GM12878 (cell line): ENCODE measurements at regions not wholly inside any gene's neighbourhood (a gene's known extent, or its start where the extent isn't known, plus 50 kb on each side); places are given as distances from the start of the nearest gene placed in this dataset.

Experiments
- ATAC-seq: fragments of 200-7000 bp; cut with Tn5 transposase; 3 replicates; pipeline ENCODE4 v1.9.1; 2020; ENCODE audit warnings: mild to moderate bottlenecking, moderate library complexity
- BruUV-seq: library from RNA; stranded (reverse); fragments of 400-500 nt; replicated peaks from 2 replicates; lab custom pipeline; 2021; lab: Mats Ljungman, UMichigan
- CTCF ChIA-PET: fragments of 300-600 bp; sonication (Branson Sonifier 250); formaldehyde crosslinking; extraction: SDS; loops from one replicate; lab custom pipeline; 2021; ENCODE audit warnings: inconsistent platforms; lab: Yijun Ruan, JAX
- POLR2A ChIA-PET: fragments of 350-600 bp; formaldehyde crosslinking; extraction: SDS; loops from one replicate; lab custom pipeline; 2021; ENCODE audit warnings: inconsistent platforms; lab: Charles Lee
- RAD21 ChIA-PET: fragments of 300-600 bp; sonication (Branson Sonifier 250); formaldehyde crosslinking; loops from one replicate; lab custom pipeline; 2023; ENCODE audit warnings: antibody characterized with exemption; ENCODE audit not compliant: unreplicated experiment; lab: Charles Lee
- SMC1A ChIA-PET: fragments of 300-600 bp; sonication (Branson Sonifier 250); formaldehyde crosslinking; loops from one replicate; lab custom pipeline; 2023; ENCODE audit not compliant: unreplicated experiment, uncharacterized antibody; lab: Charles Lee
- DNase-seq: peaks from one replicate; pipeline ENCODE4 v3.0.0-alpha.2; 2011; ENCODE audit warnings: low read depth, low spot score
- FAIRE-seq: peaks from 3 replicates; lab custom pipeline; 2011; peaks lifted over from hg19 to GRCh38; lab: Jason Lieb, UNC
- H2AFZ ChIP-seq: 2 replicates; pipeline ENCODE4 v1.6.0; 2011; ENCODE audit warnings: low read depth, low read length, control low read depth; ENCODE audit not compliant: control insufficient read depth
- H3K27ac ChIP-seq: 2 replicates; pipeline ENCODE4 v1.5.1; 2011; ENCODE audit warnings: control low read depth; ENCODE audit not compliant: control insufficient read depth, insufficient read depth
- H3K27me3 ChIP-seq, 2 experiments: replicated peaks in 1 of 2; 2 replicates each; pipeline versions ENCODE4 v1.6.0 to v1.6.1; 2011; ENCODE audit warnings: low read length in 1 of 2; ENCODE audit not compliant: control insufficient read depth in 2 of 2, insufficient read depth in 2 of 2
- H3K36me3 ChIP-seq, 2 experiments: 2 replicates each; pipeline ENCODE4 v1.5.1; 2011; ENCODE audit warnings: low read length in 1 of 2; ENCODE audit not compliant: control insufficient read depth in 2 of 2, insufficient read depth in 2 of 2
- H3K4me1 ChIP-seq: 2 replicates; pipeline ENCODE4 v1.6.1; 2011; ENCODE audit warnings: mild to moderate bottlenecking, low read length, moderate library complexity, mixed read lengths; ENCODE audit not compliant: control insufficient read depth, insufficient read depth
- H3K4me2 ChIP-seq: 2 replicates; pipeline ENCODE4 v1.6.0; 2011; ENCODE audit warnings: control low read depth; ENCODE audit not compliant: control insufficient read depth, insufficient read depth
- H3K4me3 ChIP-seq: fragments of 200-600 bp; sonication (generic); 2 replicates; pipeline ENCODE4 v1.5.1; 2016
- H3K79me2 ChIP-seq: 2 replicates; pipeline ENCODE4 v1.6.0; 2011; ENCODE audit warnings: low read length; ENCODE audit not compliant: control insufficient read depth, insufficient read depth
- H3K9ac ChIP-seq: 2 replicates; pipeline ENCODE4 v1.8.0; 2011; ENCODE audit warnings: low read length, control low read depth, mixed read lengths; ENCODE audit not compliant: control insufficient read depth, insufficient read depth
- H3K9me3 ChIP-seq: replicated peaks from 3 replicates; pipeline ENCODE4 v1.5.1; 2011; ENCODE audit warnings: mild to moderate bottlenecking, low read length; ENCODE audit not compliant: control insufficient read depth, insufficient read depth
- H4K20me1 ChIP-seq: 2 replicates; pipeline ENCODE4 v1.6.0; 2011; ENCODE audit not compliant: control insufficient read depth, insufficient read depth
- BRCA1 ChIP-seq: IDR thresholded peaks from 2 replicates; pipeline ENCODE4 v1.6.1; 2011; ENCODE audit warnings: low read depth, low read length, improper control_type of control experiment
- CEBPB ChIP-seq, 2 experiments: fragments of 150-350 bp in 1 of 2; IDR thresholded peaks; 2 replicates each; pipeline ENCODE4 v1.6.1; 2012 to 2014; ENCODE audit warnings: low read depth in 2 of 2, low read length in 2 of 2, borderline replicate concordance in 1 of 2, inconsistent platforms in 1 of 2
- CREB1 ChIP-seq: IDR thresholded peaks from 2 replicates; pipeline ENCODE4 v1.6.1; 2012; ENCODE audit warnings: low read depth, mild to moderate bottlenecking, inconsistent platforms
- NR2C2 ChIP-seq: IDR thresholded peaks from 2 replicates; pipeline ENCODE4 v1.6.1; 2011; ENCODE audit warnings: borderline replicate concordance, low read depth; ENCODE audit not compliant: control insufficient read depth, insufficient read length
- RCOR1 ChIP-seq: conservative IDR thresholded peaks from 2 replicates; pipeline ENCODE4 v1.6.1; 2012; ENCODE audit warnings: low read depth, low read length, improper control_type of control experiment
- SUZ12 ChIP-seq: fragments of 200-600 bp; sonication (generic); IDR thresholded peaks from one replicate; pipeline ENCODE4 v1.6.1; 2018; ENCODE audit warnings: antibody characterized with exemption, mild to moderate bottlenecking; ENCODE audit not compliant: unreplicated experiment
- TARDBP ChIP-seq: IDR thresholded peaks from 2 replicates; pipeline ENCODE4 v1.6.1; 2016; ENCODE audit warnings: borderline replicate concordance
- TCF12 ChIP-seq: IDR thresholded peaks from 2 replicates; pipeline ENCODE4 v1.6.1; 2011; ENCODE audit warnings: low read depth, mild to moderate bottlenecking, low read length
- ZNF622 ChIP-seq: fragments of 450-650 bp; IDR thresholded peaks from 2 replicates; pipeline ENCODE4 v1.6.1; 2017; ENCODE audit warnings: mild to moderate bottlenecking, inconsistent platforms
- WGBS: methylation state at CpG from one replicate; pipeline ENCODE4 v1.1.6; 2016; ENCODE audit warnings: low lambda C conversion rate; ENCODE audit not compliant: insufficient replicate concordance, insufficient coverage; ENCODE audit errors: missing lambda C conversion rate; 5-methylcytosine and 5-hydroxymethylcytosine counted together
- in situ Hi-C: fragments of 300-500 bp; cut with MboI; formaldehyde crosslinking; loops from 9 replicates; pipeline ENCODE4 v1.14.3; 2018; ENCODE audit warnings: mixed read lengths
- intact Hi-C: fragments of 100-400 bp; cut with micrococcal nuclease; formaldehyde crosslinking; loops from one replicate; pipeline ENCODE4 v1.14.2; 2022; ENCODE audit not compliant: unreplicated experiment
- TF ChIP-seq, protein P1 (sequence below): fragments of 450-650 bp; formaldehyde crosslinking; IDR thresholded peaks from 2 replicates; pipeline ENCODE4 v1.4.0; 2020; ENCODE audit warnings: mild to moderate bottlenecking, moderate library complexity
- TF ChIP-seq, protein P2 (sequence below): fragments of 450-650 bp; IDR thresholded peaks from 2 replicates; pipeline ENCODE4 v1.6.1; 2017; ENCODE audit warnings: mild to moderate bottlenecking, moderate library complexity
- TF ChIP-seq, protein P3 (sequence below), 3 experiments: IDR thresholded peaks in 2 of 3; conservative IDR thresholded peaks in 1 of 3; 2 replicates each; pipeline ENCODE4 v1.5.1; 2011; ENCODE audit warnings: low read depth in 3 of 3, low read length in 3 of 3, mild to moderate bottlenecking in 3 of 3, control low read depth in 2 of 3, moderate library complexity in 2 of 3, inconsistent platforms in 1 of 3, mixed read lengths in 1 of 3; ENCODE audit not compliant: control insufficient read depth in 2 of 3, insufficient read depth in 1 of 3; ENCODE audit errors: extremely low read depth in 1 of 3
- TF ChIP-seq, protein P4 (sequence below): fragments of 150-350 bp; IDR thresholded peaks from 2 replicates; pipeline ENCODE4 v1.6.1; 2014; ENCODE audit warnings: mild to moderate bottlenecking, low read depth, low read length

DNA sequence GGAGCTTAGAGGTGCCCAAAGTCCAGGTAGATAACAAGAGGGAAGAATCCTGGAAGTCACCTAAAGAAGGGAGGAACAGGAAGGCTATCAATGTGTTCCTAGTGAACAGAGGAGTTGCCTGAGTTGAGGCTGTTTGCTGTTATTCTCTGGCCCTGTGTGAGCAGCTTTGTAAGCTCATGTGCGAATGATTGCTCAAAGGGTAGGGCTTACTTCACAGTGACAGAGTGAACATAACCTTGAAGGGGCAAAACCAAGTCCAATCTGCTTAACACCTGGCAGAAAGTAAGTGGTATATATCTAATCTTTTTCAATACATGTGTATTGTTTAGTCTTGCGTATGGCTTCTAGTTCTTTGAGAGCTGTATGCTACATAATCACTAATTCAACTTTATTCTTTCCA lies 1153.6 kb downstream of the TUSC7 start:
- RAD21 ChIA-PET: no interaction called here
- H3K4me3 ChIP-seq: no peak overlapping the region
- in situ Hi-C loops: no loop called here

More for the DNA sequence above, 1153.6 kb downstream of the TUSC7 start:
- H3K9me3 ChIP-seq: no peaks in the 10 kb centered on the region
- no peaks in the 10 kb centered on the region for H4K20me1 ChIP-seq
- H3K4me2 ChIP-seq: no peak overlapping the region
- FAIRE-seq: no peak
- no peak overlapping the region for H2AFZ ChIP-seq
- 62% methylated on average over 2 of the region's 2 CpGs for WGBS
- TF ChIP-seq, protein P1, sequence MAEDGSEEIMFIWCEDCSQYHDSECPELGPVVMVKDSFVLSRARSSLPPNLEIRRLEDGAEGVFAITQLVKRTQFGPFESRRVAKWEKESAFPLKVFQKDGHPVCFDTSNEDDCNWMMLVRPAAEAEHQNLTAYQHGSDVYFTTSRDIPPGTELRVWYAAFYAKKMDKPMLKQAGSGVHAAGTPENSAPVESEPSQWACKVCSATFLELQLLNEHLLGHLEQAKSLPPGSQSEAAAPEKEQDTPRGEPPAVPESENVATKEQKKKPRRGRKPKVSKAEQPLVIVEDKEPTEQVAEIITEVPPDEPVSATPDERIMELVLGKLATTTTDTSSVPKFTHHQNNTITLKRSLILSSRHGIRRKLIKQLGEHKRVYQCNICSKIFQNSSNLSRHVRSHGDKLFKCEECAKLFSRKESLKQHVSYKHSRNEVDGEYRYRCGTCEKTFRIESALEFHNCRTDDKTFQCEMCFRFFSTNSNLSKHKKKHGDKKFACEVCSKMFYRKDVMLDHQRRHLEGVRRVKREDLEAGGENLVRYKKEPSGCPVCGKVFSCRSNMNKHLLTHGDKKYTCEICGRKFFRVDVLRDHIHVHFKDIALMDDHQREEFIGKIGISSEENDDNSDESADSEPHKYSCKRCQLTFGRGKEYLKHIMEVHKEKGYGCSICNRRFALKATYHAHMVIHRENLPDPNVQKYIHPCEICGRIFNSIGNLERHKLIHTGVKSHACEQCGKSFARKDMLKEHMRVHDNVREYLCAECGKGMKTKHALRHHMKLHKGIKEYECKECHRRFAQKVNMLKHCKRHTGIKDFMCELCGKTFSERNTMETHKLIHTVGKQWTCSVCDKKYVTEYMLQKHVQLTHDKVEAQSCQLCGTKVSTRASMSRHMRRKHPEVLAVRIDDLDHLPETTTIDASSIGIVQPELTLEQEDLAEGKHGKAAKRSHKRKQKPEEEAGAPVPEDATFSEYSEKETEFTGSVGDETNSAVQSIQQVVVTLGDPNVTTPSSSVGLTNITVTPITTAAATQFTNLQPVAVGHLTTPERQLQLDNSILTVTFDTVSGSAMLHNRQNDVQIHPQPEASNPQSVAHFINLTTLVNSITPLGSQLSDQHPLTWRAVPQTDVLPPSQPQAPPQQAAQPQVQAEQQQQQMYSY: no peak
- TF ChIP-seq NR2C2: no peak
- TF ChIP-seq CEBPB (IDR thresholded peaks at IDR 0.05; ENCODE audit: borderline replicate concordance in 1 of 2, low read depth in 2 of 2, low read length in 2 of 2): no peak
- TF ChIP-seq, protein P2, sequence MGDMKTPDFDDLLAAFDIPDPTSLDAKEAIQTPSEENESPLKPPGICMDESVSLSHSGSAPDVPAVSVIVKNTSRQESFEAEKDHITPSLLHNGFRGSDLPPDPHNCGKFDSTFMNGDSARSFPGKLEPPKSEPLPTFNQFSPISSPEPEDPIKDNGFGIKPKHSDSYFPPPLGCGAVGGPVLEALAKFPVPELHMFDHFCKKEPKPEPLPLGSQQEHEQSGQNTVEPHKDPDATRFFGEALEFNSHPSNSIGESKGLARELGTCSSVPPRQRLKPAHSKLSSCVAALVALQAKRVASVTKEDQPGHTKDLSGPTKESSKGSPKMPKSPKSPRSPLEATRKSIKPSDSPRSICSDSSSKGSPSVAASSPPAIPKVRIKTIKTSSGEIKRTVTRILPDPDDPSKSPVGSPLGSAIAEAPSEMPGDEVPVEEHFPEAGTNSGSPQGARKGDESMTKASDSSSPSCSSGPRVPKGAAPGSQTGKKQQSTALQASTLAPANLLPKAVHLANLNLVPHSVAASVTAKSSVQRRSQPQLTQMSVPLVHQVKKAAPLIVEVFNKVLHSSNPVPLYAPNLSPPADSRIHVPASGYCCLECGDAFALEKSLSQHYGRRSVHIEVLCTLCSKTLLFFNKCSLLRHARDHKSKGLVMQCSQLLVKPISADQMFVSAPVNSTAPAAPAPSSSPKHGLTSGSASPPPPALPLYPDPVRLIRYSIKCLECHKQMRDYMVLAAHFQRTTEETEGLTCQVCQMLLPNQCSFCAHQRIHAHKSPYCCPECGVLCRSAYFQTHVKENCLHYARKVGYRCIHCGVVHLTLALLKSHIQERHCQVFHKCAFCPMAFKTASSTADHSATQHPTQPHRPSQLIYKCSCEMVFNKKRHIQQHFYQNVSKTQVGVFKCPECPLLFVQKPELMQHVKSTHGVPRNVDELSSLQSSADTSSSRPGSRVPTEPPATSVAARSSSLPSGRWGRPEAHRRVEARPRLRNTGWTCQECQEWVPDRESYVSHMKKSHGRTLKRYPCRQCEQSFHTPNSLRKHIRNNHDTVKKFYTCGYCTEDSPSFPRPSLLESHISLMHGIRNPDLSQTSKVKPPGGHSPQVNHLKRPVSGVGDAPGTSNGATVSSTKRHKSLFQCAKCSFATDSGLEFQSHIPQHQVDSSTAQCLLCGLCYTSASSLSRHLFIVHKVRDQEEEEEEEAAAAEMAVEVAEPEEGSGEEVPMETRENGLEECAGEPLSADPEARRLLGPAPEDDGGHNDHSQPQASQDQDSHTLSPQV: no peak
- TF ChIP-seq SUZ12: no peak
- no peak for TF ChIP-seq ZNF622
- TF ChIP-seq TARDBP: no peak
- no peak for TF ChIP-seq CREB1
- no peak for TF ChIP-seq RCOR1
- TF ChIP-seq TCF12: no peak
- TF ChIP-seq, protein P3, sequence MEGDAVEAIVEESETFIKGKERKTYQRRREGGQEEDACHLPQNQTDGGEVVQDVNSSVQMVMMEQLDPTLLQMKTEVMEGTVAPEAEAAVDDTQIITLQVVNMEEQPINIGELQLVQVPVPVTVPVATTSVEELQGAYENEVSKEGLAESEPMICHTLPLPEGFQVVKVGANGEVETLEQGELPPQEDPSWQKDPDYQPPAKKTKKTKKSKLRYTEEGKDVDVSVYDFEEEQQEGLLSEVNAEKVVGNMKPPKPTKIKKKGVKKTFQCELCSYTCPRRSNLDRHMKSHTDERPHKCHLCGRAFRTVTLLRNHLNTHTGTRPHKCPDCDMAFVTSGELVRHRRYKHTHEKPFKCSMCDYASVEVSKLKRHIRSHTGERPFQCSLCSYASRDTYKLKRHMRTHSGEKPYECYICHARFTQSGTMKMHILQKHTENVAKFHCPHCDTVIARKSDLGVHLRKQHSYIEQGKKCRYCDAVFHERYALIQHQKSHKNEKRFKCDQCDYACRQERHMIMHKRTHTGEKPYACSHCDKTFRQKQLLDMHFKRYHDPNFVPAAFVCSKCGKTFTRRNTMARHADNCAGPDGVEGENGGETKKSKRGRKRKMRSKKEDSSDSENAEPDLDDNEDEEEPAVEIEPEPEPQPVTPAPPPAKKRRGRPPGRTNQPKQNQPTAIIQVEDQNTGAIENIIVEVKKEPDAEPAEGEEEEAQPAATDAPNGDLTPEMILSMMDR (IDR thresholded peaks at IDR 0.05 in 2 of 3, conservative IDR thresholded peaks at IDR 0.05 in 1 of 3; ENCODE audit: control insufficient read depth in 2 of 3, extremely low read depth in 1 of 3, insufficient read depth in 1 of 3, low read depth in 3 of 3, low read length in 3 of 3): no peak
- TF ChIP-seq BRCA1: no peak
- TF ChIP-seq, protein P4, sequence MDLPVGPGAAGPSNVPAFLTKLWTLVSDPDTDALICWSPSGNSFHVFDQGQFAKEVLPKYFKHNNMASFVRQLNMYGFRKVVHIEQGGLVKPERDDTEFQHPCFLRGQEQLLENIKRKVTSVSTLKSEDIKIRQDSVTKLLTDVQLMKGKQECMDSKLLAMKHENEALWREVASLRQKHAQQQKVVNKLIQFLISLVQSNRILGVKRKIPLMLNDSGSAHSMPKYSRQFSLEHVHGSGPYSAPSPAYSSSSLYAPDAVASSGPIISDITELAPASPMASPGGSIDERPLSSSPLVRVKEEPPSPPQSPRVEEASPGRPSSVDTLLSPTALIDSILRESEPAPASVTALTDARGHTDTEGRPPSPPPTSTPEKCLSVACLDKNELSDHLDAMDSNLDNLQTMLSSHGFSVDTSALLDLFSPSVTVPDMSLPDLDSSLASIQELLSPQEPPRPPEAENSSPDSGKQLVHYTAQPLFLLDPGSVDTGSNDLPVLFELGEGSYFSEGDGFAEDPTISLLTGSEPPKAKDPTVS: no peak
- ChIA-PET SMC1A (no interaction called here), CTCF (no interaction called here), POLR2A (no interaction called here)
- intact Hi-C loops: no loop called here
- no peak for ATAC-seq
- no peak overlapping the region for H3K9ac ChIP-seq
- BruUV-seq: no TSS peak
- no peak for DNase-seq
- no peaks in the 10 kb centered on the region for H3K36me3 ChIP-seq
- H3K79me2 ChIP-seq: no peaks in the 10 kb centered on the region
- H3K27ac ChIP-seq: no peak overlapping the region
- H3K27me3 ChIP-seq: no peaks in the 10 kb centered on the region
- H3K4me1 ChIP-seq: no peaks in the 10 kb centered on the region
